HL-60 (cell line): ENCODE measurements at regions not wholly inside any gene's neighbourhood (a gene's known extent, or its start where the extent isn't known, plus 50 kb on each side); places are given as distances from the start of the nearest gene placed in this dataset.

ENCODE experiments used
- DNase-seq, 2 experiments: peaks; one replicate each; pipeline ENCODE4 v3.0.0-alpha.2; 2010 to 2020; ENCODE audit warnings: low read depth in 1 of 2, low spot score in 1 of 2
- H3K27ac ChIP-seq: fragments of 250-450 bp; sonication (Bioruptor Pico); replicated peaks from 2 replicates; pipeline ENCODE4 v1.5.1; 2020; ENCODE audit warnings: mild to moderate bottlenecking, moderate library complexity
- H3K27me3 ChIP-seq: fragments of 250-450 bp; sonication (Bioruptor Pico); 2 replicates; pipeline ENCODE4 v1.5.1; 2021; ENCODE audit warnings: mild to moderate bottlenecking, moderate library complexity; ENCODE audit not compliant: insufficient read depth, poor library complexity, severe bottlenecking
- H3K4me3 ChIP-seq: replicated peaks from 2 replicates; pipeline ENCODE4 v1.5.1; 2011; ENCODE audit warnings: mild to moderate bottlenecking, control low read depth, low read length; ENCODE audit not compliant: insufficient read depth
- CTCF ChIP-seq: IDR thresholded peaks from one replicate; pipeline ENCODE4 v1.5.1; 2011; ENCODE audit warnings: low read length, control low read depth, inconsistent platforms; ENCODE audit not compliant: insufficient read depth
- GABPA ChIP-seq: IDR thresholded peaks from 2 replicates; pipeline ENCODE4 v1.6.1; 2012; ENCODE audit warnings: low read depth
- POLR2AphosphoS5 ChIP-seq: IDR thresholded peaks from 2 replicates; pipeline ENCODE4 v1.6.1; 2012; ENCODE audit warnings: low read depth
- REST ChIP-seq: IDR thresholded peaks from 2 replicates; pipeline ENCODE4 v1.6.1; 2012; ENCODE audit warnings: low read depth; ENCODE audit not compliant: insufficient replicate concordance
- SPI1 ChIP-seq: IDR thresholded peaks from 2 replicates; pipeline ENCODE4 v1.6.1; 2012; ENCODE audit warnings: low read depth, mild to moderate bottlenecking, borderline replicate concordance

- DNase-seq, result no peak
Observed at GRCh38 chr1:191977874-191978506, 180.3 kb upstream of the RGS18 start.

GRCh38 chr1:191984856-191985255 lies 173.4 kb upstream of the RGS18 start:
- no peak for DNase-seq
- Histone ChIP-seq H3K27me3 (no peaks in the 10 kb centered on the region), H3K27ac (no peak overlapping the region), H3K4me3 (no peak overlapping the region)
- TF ChIP-seq SPI1, result no peak
- no peak for TF ChIP-seq REST
- TF ChIP-seq GABPA, result no peak
- TF ChIP-seq POLR2AphosphoS5, result no peak
- TF ChIP-seq CTCF, result no peak

More at GRCh38 chr1:191977874-191978506, 180.3 kb upstream of the RGS18 start:
- Histone ChIP-seq H3K27me3 (no peaks in the 10 kb centered on the region), H3K4me3 (no peak overlapping the region), H3K27ac (no peak overlapping the region)
- TF ChIP-seq GABPA (no peak), SPI1 (peak; percentile 59)

GRCh38 chr1:191992118-191992517 lies 166.1 kb upstream of the RGS18 start:
- Histone ChIP-seq H3K27ac (no peak overlapping the region), H3K4me3 (no peak overlapping the region), H3K27me3 (no peaks in the 10 kb centered on the region)
- DNase-seq, result no peak
- TF ChIP-seq REST (no peak), GABPA (no peak), POLR2AphosphoS5 (no peak), SPI1 (no peak), CTCF (no peak)

- TF ChIP-seq CTCF, result peak; percentile 4
- TF ChIP-seq POLR2AphosphoS5, result no peak
Observed at GRCh38 chr1:191993549-191993948, 164.7 kb upstream of the RGS18 start.

More at GRCh38 chr1:191993549-191993948, 164.7 kb upstream of the RGS18 start:
- DNase-seq, result peak in 1 of 2 experiments; percentile 6
- Histone ChIP-seq H3K4me3 (no peak overlapping the region), H3K27me3 (no peaks in the 10 kb centered on the region), H3K27ac (no peak overlapping the region)
